Panc1 (cell line): ENCODE measurements at regions not wholly inside any gene's neighbourhood (a gene's known extent, or its start where the extent isn't known, plus 50 kb on each side); places are given as distances from the start of the nearest gene placed in this dataset.

Experiments
- CTCF ChIP-seq: fragments of 450-650 bp; IDR thresholded peaks from 2 replicates; pipeline ENCODE4 v1.5.1; 2017; ENCODE audit warnings: mild to moderate bottlenecking
- POLR2AphosphoS5 ChIP-seq: IDR thresholded peaks from 2 replicates; pipeline ENCODE4 v1.6.1; 2012; ENCODE audit warnings: mild to moderate bottlenecking, low read depth, low read length, moderate library complexity
- SIN3A ChIP-seq: IDR thresholded peaks from 2 replicates; pipeline ENCODE4 v1.6.1; 2012; ENCODE audit warnings: low read depth, mild to moderate bottlenecking, low read length, moderate library complexity, borderline replicate concordance; ENCODE audit not compliant: insufficient read depth

GRCh38 chr2:221724631-221725203 lies 152.6 kb upstream of the EPHA4 start:
- TF ChIP-seq SIN3A (no peak), CTCF (no peak), POLR2AphosphoS5 (no peak)
